Sigmoid colon (tissue), 4 donors: ENCODE measurements at regions not wholly inside any gene's neighbourhood (a gene's known extent, or its start where the extent isn't known, plus 50 kb on each side); places are given as distances from the start of the nearest gene placed in this dataset.

Experiments used
- POLR2AphosphoS5 ChIP-seq, 4 donors: sonication (generic); formaldehyde crosslinking; IDR thresholded peaks; one replicate each; pipeline ENCODE4 v1.6.1; 2017; ENCODE audit warnings: antibody characterized with exemption in 4 of 4
- TF ChIP-seq, protein P1 (sequence below), 4 experiments: fragments of 450-650 bp in 3 of 4; fragments of 200-600 bp in 1 of 4; IDR thresholded peaks; one replicate each; pipeline ENCODE4 v1.5.1; 2016 to 2019; ENCODE audit warnings: antibody characterized with exemption in 4 of 4, mild to moderate bottlenecking in 3 of 4, moderate library complexity in 2 of 4

- TF ChIP-seq, protein P1, sequence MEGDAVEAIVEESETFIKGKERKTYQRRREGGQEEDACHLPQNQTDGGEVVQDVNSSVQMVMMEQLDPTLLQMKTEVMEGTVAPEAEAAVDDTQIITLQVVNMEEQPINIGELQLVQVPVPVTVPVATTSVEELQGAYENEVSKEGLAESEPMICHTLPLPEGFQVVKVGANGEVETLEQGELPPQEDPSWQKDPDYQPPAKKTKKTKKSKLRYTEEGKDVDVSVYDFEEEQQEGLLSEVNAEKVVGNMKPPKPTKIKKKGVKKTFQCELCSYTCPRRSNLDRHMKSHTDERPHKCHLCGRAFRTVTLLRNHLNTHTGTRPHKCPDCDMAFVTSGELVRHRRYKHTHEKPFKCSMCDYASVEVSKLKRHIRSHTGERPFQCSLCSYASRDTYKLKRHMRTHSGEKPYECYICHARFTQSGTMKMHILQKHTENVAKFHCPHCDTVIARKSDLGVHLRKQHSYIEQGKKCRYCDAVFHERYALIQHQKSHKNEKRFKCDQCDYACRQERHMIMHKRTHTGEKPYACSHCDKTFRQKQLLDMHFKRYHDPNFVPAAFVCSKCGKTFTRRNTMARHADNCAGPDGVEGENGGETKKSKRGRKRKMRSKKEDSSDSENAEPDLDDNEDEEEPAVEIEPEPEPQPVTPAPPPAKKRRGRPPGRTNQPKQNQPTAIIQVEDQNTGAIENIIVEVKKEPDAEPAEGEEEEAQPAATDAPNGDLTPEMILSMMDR (IDR thresholded peaks at IDR 0.05), result no peak
- TF ChIP-seq POLR2AphosphoS5 (IDR thresholded peaks at IDR 0.05), result no peak
These were observed 235.1 kb downstream of the LURAP1L start for GRCh38 chr9:13009871-13010270.
